Fibroblast of gingiva (primary cell): ENCODE measurements at regions not wholly inside any gene's neighbourhood (a gene's known extent, or its start where the extent isn't known, plus 50 kb on each side); places are given as distances from the start of the nearest gene placed in this dataset.
"Not testable (repeated sequence)": the region's sequence is repeated elsewhere in the genome, so short reads cannot be mapped to it uniquely, and the experiment has no call there.

Source experiments
- DNase-seq: peaks from one replicate; pipeline ENCODE4 v3.0.0-alpha.2; 2011; ENCODE audit warnings: low read depth

DNA sequence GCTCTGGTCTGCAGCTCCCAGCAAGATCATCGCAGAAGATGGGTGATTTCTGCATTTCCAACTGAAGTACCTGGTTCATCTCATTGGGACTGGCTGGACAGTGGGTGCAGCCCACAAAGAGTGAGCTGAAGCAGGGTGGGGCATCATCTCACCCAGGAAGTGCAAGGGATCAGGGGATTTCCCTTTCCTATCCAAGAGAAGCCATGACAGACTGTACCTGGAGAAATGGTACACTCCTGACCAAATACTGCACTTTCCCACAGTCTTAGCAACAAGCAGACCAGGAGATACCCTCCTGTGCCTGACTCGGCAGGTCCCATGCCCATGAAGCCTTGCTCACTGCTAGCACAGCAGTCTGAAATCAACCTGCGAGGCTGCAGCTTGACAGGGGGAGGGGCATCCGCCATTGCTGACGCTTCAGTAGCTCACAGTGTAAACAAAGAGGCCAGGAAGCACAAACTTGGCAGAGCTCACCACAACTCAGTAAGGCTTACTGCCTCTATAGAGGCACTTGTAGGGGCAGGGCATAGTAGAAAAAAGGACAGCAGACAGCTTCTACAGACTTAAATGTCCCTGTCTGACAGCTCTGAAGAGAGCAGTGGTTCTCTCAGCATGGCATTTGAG is 60.5 kb downstream of the AREG start:
- peak; percentile 49 for DNase-seq

DNA sequence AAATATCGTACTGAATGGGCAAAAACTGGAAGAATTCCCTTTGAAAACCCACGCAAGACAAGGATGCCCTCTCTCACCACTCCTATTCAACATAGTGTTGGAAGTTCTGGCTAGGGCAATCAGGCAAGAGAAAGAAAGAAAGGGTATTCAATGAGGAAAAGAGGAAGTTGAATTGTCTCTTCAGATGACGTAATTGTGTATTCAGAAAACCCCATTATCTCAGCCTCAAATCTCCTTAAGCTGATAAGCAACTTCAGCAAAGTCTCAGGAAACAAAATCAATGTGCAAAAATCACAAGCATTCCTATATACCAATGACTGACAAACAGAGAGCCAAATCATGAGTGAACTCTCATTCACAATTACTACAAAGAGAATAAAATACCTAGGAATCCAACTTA is 64.4 kb downstream of the AREG start:
- not testable (repeated sequence) for DNase-seq

DNA sequence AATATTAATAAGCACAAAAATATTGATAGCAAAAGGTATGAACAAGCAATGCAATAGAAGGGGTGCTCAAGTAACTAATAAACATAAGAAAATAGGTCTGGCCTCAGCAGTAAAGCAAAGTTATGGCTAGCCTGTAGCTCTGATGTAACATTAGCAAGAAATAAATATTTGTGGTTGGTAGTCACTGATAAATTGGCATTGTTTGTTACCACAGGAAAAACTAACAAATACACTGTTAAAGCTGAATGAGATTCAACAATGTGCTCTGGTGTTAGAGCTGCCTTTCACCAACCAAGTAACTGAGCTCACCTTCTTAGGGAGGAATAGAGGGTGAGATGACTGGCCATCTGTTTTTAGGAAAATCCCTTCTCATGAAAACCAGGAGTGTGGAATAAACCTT is 71.4 kb downstream of the AREG start:
- peak; percentile 35 for DNase-seq

DNA sequence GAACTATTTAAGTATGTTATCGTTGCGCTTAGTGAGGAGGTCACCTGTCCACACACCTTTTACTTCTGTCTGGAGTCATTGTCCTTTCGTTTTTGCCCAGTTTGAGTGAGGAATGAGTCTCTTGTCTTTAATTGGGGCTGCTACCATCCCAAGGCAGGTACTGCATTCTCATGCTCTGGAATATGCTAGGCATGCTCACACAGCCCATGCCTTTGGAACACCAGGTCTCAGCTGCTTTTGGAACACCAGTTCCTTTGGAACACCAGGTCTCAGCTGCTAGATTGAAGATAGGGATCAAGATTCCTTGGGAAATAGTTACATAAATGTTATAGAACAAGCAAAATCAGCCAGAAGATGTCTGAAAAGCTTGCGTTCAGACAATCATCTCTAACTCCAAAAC is 73.1 kb downstream of the AREG start:
- DNase-seq = no peak

DNA sequence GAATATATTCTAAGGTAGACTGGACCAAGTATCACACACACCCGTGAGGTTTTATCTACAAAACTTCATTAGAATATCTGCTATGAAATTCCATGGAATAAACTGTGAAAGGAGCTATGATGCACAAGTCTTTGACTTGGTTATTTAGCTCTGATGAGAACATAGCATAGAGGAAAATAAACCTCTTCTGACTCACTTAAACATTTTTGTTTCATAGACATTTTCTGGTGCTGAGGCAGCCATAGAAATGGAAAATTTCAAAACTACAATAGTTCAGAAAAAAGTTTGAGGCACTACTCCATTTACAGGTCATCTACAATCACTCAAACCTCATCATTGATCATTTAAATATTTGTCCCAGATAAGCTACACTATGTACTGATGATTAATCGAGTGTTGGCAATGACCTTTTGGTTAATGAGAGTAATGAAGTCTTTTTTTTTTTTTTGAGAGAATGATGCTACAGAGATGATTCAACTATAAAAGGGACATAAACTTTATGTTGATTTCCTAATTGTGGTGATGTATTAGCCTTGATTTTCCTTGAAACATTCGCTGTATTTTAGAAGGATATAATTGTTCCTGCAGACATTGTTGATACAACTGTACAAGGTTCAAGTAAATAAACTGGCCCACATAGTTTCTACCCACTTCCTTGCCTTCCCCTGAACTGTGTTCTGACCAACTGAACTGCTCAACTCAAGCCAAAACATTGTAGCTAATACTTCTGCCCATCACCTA is 77.5 kb downstream of the AREG start:
- no peak for DNase-seq

DNA sequence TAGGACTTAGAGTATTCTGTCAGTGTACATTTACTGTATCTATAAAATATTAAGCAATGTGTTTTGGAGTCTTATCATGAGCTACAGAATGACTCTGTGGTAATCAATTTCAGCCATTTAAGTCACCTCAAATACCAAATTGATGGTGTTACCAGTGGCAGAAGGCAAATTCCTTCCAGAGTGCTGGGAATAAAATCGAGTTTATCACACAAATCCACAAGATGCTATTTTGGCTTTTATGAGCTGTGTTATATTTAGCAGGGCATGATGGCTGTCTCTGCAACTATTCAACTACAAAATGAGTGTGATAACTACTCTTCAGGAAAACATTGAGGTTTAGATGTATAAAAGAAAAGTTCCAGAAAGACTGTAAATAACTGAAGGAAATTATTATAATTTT is 78.2 kb downstream of the AREG start:
- DNase-seq = no peak

DNA sequence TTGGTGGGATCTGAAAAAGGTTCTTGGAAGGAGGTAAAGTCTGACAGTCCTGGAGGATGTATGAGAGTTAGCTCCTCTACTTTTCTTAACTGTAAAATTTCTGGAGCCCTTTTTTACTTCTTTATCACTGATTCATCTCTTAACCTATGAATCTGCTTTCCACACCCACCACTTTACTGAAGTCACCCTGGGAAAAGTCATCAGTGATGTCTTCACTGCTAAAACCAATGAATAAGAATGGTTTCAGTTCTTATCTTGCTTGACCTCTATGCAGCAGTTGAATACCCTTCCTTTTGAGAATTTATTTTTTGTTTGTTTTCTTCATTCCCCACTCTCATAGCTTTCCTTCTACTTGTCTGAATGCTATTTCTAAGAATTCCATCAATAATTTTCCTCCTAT is 80.0 kb downstream of the AREG start:
- DNase-seq = no peak

DNA sequence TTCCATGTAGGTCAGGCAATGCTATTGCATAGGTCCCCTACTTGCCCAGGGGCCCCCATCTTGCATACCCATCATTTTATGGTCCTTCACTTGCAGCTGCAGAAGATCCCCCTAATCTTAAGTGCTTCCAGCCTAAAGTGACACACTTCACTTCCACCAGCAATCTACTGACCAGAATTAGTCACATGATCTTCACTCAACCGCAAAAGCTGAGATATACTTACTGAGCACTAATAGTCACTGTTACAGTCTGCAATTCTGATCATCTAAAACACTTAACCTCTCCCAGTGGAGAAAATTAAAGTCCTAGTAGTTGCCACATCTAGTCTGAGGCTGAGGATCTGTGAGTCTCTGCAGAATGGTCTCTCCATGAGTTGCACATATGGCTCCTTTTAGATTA is 82.1 kb downstream of the AREG start:
- DNase-seq = no peak

DNA sequence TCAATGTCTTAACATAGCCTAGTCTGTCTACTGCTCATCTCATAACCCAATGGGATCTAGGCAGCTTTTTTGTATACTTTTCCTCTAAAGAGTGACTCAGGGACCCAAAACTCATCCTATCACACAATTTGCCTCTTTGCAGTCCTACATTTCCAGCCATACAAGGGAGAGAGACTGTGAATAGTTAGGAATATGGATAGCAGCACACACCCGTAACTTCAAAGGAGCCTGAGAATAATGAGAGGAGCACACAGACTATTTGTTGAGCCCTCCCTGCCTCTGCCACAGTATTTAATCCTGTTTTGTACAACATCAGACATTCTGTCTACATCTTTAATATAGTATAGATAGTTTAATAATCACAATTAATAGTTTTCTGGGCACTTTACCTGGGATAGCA is 83.2 kb downstream of the AREG start:
- no peak for DNase-seq

DNA sequence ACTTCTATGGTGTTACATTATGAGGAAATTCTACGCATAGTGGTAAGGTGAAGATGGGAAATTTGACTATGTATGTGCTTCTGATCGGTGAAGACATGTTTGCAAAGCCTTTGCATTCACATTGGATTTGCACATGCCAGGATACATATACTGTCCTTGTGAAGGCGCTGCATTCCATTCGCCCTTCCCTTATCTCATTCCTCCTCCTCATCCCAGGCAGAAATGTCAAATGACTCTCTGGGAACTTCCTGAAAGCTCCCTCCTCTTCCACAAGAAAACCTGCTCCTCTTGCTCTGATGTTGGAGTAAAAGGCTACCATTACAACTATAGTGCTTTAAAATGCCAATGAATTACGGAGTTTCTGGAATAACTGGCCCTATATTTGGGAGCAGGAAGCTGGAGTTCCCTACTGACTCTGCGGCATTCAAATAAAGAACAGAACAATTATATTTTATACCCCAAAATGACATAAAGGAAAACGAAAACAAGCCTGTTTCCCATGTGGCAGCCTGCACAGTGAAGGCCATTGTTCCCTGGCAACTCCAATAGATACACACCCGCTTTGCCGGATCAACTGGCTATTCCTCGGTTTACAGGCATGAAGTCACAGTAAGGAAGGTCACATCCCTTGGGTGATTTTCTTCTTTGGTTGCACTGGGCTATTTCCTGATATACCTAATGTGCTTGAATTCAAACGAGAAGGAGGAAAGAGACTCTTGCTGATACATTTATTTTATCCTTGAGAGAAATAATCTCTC is 84.5 kb downstream of the AREG start:
- DNase-seq = no peak

DNA sequence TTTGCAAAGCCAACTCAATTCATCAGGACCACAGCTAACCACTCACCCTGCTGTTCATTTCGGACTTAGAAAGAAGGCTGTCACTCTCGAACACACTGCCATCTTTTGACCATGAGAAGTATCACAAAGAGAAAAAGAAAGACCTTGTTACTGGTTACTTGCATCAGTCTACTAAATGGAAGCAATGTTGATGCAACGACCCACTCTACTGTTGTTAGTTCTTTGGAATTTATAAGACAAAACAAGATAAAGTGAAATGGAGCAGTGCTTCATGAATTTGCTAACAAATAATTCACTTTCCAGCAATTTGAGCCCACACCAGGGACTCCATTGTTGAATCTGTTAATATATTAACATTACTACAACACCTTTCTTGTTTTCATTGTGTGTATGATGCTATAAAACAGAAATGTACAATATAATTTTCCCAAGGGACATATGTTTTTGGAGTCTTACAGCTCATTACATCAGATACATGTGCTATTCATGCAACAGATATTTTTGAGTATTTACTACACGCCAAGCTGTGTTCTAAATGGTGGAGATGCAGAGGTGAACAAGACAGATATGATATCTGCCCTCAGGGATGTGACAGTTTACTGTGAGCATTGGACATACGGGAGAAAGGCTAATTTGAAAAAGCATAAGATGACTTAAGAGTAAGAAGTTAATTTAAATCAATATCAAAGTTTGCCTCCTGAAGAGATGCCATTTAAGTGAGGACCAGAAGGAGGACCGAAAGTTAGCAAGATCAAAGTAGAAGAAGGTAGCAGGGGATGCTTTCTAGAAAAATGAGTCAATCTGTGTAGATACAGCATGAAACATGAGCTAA is 87.2 kb downstream of the AREG start:
- peak; percentile 85 for DNase-seq

DNA sequence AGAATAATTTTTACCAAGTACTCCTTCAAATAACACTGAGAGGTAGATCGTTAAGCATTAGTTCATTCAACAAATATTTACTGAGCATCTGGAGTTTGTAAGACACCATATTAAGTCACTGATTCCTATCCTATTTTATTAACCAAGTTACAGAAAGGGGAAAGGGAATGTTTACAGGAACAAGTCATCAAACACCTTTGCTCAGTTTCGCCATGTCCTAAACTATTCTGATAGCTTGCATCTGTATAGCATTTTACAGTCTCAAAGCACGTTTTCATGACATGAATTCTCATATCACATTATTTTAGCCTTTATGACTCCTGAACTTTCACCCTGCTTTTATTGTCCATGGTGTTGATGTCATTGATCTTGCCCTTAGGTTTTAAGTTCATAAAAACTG is 89.2 kb downstream of the AREG start:
- DNase-seq = no peak

DNA sequence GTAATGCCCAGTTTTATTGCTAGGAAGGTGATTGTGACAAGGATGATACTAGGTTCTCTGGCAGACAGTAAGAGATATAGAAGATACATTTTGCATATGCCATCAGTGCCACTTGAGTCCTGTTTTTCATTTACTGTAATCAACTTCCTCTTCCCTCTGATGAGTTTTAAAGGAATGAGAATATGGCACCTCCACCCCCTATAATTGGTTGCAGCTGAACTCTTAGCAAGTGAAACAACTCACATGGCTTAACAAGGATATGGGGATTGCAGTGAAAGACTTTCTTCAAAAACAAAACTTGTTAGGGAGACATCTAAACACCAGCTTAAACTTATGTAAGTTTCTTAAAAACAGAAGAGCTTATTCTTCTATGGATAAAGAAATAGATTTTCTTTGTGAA is 90.0 kb downstream of the AREG start:
- DNase-seq = peak; percentile 38

DNA sequence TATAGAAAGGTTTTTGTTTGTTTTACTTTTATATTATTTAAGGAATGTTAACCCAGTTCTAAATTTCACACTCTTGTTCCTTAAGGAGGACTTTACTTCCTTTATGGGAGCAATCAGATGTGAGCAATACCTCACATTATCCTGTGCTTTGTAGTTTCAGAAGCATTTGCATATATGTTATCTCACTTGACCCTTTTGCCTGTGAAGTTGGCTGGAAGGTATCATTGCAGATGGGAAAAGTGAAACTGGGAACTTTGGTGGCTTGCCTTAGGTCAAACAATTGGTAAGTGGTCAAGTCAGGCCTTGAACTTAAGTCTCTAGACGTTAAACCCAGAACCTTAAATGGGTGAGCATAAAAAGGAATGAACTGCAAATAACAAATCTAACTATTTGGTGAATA is 90.6 kb downstream of the AREG start:
- DNase-seq = no peak

DNA sequence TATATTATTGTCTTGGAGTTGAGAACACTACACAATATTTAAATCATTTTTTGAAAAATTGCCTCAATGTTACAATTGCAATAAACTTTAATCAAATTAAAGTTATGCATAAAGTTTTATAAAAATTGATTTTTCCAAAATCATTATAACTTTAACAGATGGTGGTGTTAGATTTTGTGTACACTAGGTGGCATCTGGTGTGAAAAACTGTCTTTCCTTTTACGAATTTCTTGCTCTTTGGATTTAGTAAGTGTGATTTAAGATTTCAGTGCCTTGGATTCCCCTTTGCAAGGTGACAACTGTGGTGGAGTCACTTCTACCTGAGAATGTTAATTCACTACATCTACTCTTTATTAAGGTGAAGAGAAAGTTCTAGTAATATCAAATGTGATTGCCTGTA is 91.6 kb downstream of the AREG start:
- no peak for DNase-seq

DNA sequence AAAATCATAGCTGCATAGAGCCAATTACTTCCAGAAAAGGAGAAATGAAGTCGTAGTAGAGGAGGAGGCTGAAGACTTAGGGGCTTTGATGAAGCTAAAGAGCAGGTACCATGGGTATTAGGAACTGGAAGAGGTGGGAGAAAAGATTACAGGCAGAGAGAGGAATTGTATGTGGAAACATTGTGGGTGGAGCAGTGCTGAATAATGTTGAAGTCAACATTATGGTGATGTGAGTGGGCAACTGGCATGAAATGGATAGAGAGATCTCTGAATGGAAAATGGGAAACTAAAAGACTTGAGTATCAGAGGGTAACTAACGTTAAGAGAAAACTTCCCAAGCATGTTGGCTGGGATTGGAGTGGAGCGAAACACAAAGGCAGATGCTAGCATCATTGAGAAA is 92.5 kb downstream of the AREG start:
- DNase-seq = no peak

DNA sequence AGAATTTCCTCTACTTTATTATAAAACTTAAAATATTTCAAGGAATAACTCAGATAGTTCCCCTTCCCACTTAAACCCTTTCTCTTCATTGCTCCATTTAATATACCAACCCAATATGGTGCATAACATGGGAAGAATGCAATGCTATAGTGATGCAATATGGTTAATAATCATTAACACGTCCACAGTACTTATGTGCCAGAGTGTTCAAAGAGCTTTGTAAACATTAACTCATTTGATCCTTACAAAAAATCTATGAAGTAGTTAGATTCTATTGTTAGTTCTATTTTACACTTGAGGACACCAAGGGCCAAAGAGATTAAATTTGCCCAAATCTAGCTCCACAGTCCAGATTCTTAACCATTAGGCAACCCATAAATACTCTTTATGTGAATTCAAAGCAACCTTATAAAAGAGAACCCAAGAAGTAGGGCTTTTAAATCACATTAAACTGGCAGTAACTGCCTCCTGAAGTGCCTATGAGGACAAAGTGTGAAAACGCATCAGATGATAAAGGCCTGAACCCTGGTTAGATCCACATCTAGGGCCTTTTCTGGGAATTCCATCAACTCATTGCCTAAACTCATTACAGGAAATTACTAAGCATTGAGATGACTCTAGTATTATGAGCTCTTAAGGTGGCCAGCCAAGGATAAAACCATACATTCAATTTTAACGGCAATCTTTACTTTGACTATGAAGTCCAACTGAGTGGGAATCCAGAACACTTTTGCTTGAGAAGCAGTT is 94.3 kb downstream of the AREG start:
- no peak for DNase-seq

DNA sequence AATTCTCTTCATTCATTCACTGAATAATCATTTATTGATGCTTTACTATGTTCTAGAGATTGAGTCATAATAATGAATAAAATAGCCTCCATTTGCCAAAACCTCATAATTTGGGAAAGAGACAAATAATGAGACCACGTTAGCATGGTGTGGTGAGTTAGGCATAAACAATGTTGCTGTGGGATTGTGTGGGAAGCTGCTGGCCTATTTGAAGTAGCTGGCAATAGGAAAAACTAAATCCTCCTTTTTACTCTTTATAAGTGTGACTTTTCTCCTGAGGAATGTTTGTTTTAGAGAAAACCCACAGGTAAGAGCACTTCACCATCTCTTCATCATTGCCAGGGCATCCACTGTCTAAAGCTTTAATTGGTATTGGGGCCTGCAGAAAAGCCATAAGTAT is 95.3 kb downstream of the AREG start:
- DNase-seq = peak; percentile 41

DNA sequence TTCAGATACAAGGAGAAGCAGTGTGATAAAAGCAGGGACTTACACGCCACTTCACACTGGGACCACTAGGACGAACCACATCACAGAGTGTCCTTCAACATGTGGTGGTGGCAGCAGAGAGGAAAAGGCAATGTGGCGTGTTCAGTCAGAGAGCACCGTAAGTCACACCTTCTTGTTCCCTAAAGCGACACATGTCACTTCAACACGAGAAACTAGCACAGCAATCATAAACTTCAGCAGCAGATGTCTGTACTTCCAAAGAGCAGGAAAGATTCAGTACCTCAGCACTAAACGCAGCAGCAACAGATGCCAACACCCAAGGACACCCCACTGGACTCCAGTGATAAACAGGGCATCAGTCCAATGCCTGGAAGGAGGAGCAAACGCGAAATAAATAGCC is 96.7 kb downstream of the AREG start:
- DNase-seq = no peak

DNA sequence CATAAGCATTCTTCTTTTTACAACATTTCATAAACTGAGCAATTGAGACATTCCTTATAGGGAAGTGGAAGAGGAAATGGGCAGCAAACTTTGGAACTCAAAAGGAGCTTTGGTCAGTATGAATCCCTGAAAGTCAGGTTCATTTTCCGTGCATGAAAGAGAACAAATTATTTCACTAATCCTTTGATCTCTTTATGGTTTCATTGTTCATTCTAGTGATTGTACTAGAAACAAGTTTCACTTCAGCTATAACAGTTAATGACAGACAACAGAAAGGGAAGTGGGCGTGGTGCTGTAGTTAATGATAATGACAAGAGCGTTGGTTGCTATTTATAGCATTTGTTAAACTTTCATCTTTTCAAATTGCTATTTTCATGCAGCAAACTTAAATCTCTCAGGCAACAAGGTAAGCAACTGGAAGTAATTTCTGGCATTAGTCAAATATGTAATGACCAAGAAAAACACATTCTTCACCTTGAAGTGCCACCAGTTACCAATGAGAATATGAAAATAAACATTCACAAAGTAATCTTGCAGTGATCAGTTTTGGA is 98.4 kb downstream of the AREG start:
- DNase-seq = no peak

DNA sequence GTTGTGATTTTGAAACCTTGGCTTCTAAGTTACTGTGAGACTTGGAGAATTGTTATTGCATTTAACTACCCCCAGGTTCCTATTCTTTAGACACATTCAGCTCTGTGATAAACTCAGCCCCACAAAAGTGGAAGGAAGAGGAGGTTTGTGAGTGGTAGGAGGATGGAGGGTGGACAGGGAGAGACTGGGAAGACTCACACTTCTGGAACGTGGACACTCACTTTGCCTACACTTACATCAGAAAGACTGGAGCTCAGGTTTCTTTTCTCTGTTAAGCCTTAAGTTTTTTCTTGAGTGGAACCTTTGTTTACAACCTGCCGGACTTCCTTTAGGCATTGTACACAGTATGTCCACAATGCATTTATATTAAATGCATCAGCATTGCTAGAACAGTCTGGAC is 99.0 kb downstream of the AREG start:
- peak; percentile 46 for DNase-seq
